Activated T-helper 17 cell treated with anti-CD3 and anti-CD28 coated beads, Interleukin-2, amount 50 U/mL, for 72 hours (primary cell): ENCODE measurements at regions not wholly inside any gene's neighbourhood (a gene's known extent, or its start where the extent isn't known, plus 50 kb on each side); places are given as distances from the start of the nearest gene placed in this dataset.

ENCODE experiments used
- ATAC-seq: fragments of 150-1000 bp; cut with Tn5 transposase; replicated peaks from 2 replicates; pipeline ENCODE4 v1.10.0; 2021; ENCODE audit warnings: mild to moderate bottlenecking, moderate library complexity
- H3K27ac Mint-ChIP-seq: one replicate; pipeline ENCODE4 v1.8.0; 2022; ENCODE audit warnings: mixed read lengths
- H3K27me3 Mint-ChIP-seq: one replicate; pipeline ENCODE4 v1.8.0; 2022; ENCODE audit warnings: mixed read lengths
- H3K36me3 Mint-ChIP-seq: one replicate; pipeline ENCODE4 v1.8.0; 2022; ENCODE audit warnings: low read depth, mild to moderate bottlenecking, mixed read lengths
- H3K4me1 Mint-ChIP-seq: one replicate; pipeline ENCODE4 v1.8.0; 2022; ENCODE audit warnings: mixed read lengths
- H3K4me3 Mint-ChIP-seq: one replicate; pipeline ENCODE4 v1.8.0; 2022; ENCODE audit warnings: mild to moderate bottlenecking, mixed read lengths
- H3K9me3 Mint-ChIP-seq: one replicate; pipeline ENCODE4 v1.8.0; 2022; ENCODE audit warnings: mixed read lengths

- Mint-ChIP-seq H3K36me3 (no peaks in the 10 kb centered on the region), H3K4me3 (no peak overlapping the region), H3K27ac (no peak overlapping the region), H3K4me1 (no peaks in the 10 kb centered on the region), H3K27me3 (peaks cover 11% of the 10 kb centered on the region), H3K9me3 (peaks cover 3% of the 10 kb centered on the region)
- no peak for ATAC-seq
Measured at GRCh38 chr15:58298879-58299850, 132.6 kb upstream of the LIPC start.

- Mint-ChIP-seq H3K36me3 (no peaks in the 10 kb centered on the region), H3K9me3 (peaks cover 3% of the 10 kb centered on the region), H3K4me1 (no peaks in the 10 kb centered on the region), H3K4me3 (no peak overlapping the region), H3K27ac (no peak overlapping the region), H3K27me3 (peaks cover 11% of the 10 kb centered on the region)
- ATAC-seq = no peak
Measured at GRCh38 chr15:58302832-58303231, 129.0 kb upstream of the LIPC start.

- ATAC-seq = no peak
- H3K27ac Mint-ChIP-seq = no peak overlapping the region
Measured at GRCh38 chr15:58303236-58303635, 128.6 kb upstream of the LIPC start.

GRCh38 chr15:58306591-58307312, 125.0 kb upstream of the LIPC start:
- Mint-ChIP-seq H3K36me3 (no peaks in the 10 kb centered on the region), H3K4me3 (no peak overlapping the region), H3K4me1 (peaks cover 6% of the 10 kb centered on the region), H3K27ac (no peak overlapping the region), H3K27me3 (no peaks in the 10 kb centered on the region), H3K9me3 (no peaks in the 10 kb centered on the region)
- no peak for ATAC-seq

More at GRCh38 chr15:58303236-58303635, 128.6 kb upstream of the LIPC start:
- Mint-ChIP-seq H3K27me3 (peaks cover 11% of the 10 kb centered on the region), H3K4me1 (no peaks in the 10 kb centered on the region), H3K4me3 (no peak overlapping the region), H3K36me3 (no peaks in the 10 kb centered on the region), H3K9me3 (peaks cover 3% of the 10 kb centered on the region)

GRCh38 chr15:58307313-58307961, 124.4 kb upstream of the LIPC start:
- H3K36me3 Mint-ChIP-seq = no peaks in the 10 kb centered on the region
- H3K9me3 Mint-ChIP-seq = no peaks in the 10 kb centered on the region
- H3K27me3 Mint-ChIP-seq = no peaks in the 10 kb centered on the region
- H3K4me1 Mint-ChIP-seq = peaks cover 6% of the 10 kb centered on the region
- no peak for ATAC-seq
- no peak overlapping the region for H3K4me3 Mint-ChIP-seq
- no peak overlapping the region for H3K27ac Mint-ChIP-seq

- H3K36me3 Mint-ChIP-seq = no peaks in the 10 kb centered on the region
- no peak overlapping the region for H3K4me3 Mint-ChIP-seq
- H3K9me3 Mint-ChIP-seq = no peaks in the 10 kb centered on the region
- H3K4me1 Mint-ChIP-seq = peaks cover 12% of the 10 kb centered on the region
- ATAC-seq = no peak
- no peaks in the 10 kb centered on the region for H3K27me3 Mint-ChIP-seq
- no peak overlapping the region for H3K27ac Mint-ChIP-seq
Measured at GRCh38 chr15:58308742-58309355, 122.9 kb upstream of the LIPC start.

- Mint-ChIP-seq H3K27me3 (no peaks in the 10 kb centered on the region), H3K36me3 (no peaks in the 10 kb centered on the region), H3K4me3 (no peak overlapping the region), H3K9me3 (no peaks in the 10 kb centered on the region), H3K27ac (peak overlapping the region; percentile 51), H3K4me1 (peaks cover 22% of the 10 kb centered on the region)
- no peak for ATAC-seq
Measured at GRCh38 chr15:58309963-58310928, 121.5 kb upstream of the LIPC start.

GRCh38 chr15:58311556-58311955, 120.2 kb upstream of the LIPC start:
- no peak for ATAC-seq
- no peak overlapping the region for H3K4me3 Mint-ChIP-seq
- no peaks in the 10 kb centered on the region for H3K9me3 Mint-ChIP-seq
- H3K27ac Mint-ChIP-seq = no peak overlapping the region
- H3K27me3 Mint-ChIP-seq = no peaks in the 10 kb centered on the region
- H3K36me3 Mint-ChIP-seq = no peaks in the 10 kb centered on the region
- peaks cover 24% of the 10 kb centered on the region for H3K4me1 Mint-ChIP-seq

- no peak overlapping the region for H3K27ac Mint-ChIP-seq
- no peaks in the 10 kb centered on the region for H3K9me3 Mint-ChIP-seq
- H3K36me3 Mint-ChIP-seq = no peaks in the 10 kb centered on the region
- H3K4me1 Mint-ChIP-seq = peaks cover 24% of the 10 kb centered on the region
- no peak for ATAC-seq
- H3K27me3 Mint-ChIP-seq = no peaks in the 10 kb centered on the region
- H3K4me3 Mint-ChIP-seq = no peak overlapping the region
Measured at GRCh38 chr15:58312031-58312430, 119.8 kb upstream of the LIPC start.

GRCh38 chr15:58313304-58313703, 118.5 kb upstream of the LIPC start:
- Mint-ChIP-seq H3K27me3 (no peaks in the 10 kb centered on the region), H3K9me3 (no peaks in the 10 kb centered on the region), H3K36me3 (no peaks in the 10 kb centered on the region), H3K4me1 (peaks cover 24% of the 10 kb centered on the region), H3K27ac (peak overlapping the region; percentile 76), H3K4me3 (peak overlapping the region; percentile 45)
- ATAC-seq = peak; percentile 36

GRCh38 chr15:58313810-58314592, 117.8 kb upstream of the LIPC start:
- Mint-ChIP-seq H3K9me3 (no peaks in the 10 kb centered on the region), H3K36me3 (no peaks in the 10 kb centered on the region), H3K27ac (peak overlapping the region; percentile 76), H3K27me3 (no peaks in the 10 kb centered on the region), H3K4me1 (peaks cover 24% of the 10 kb centered on the region), H3K4me3 (peak overlapping the region; percentile 45)
- ATAC-seq = peak; percentile 84

GRCh38 chr15:58314593-58315216, 117.1 kb upstream of the LIPC start:
- no peaks in the 10 kb centered on the region for H3K27me3 Mint-ChIP-seq
- H3K27ac Mint-ChIP-seq = peak overlapping the region; percentile 76
- no peaks in the 10 kb centered on the region for H3K36me3 Mint-ChIP-seq

More at GRCh38 chr15:58314593-58315216, 117.1 kb upstream of the LIPC start:
- no peaks in the 10 kb centered on the region for H3K9me3 Mint-ChIP-seq
- peaks cover 23% of the 10 kb centered on the region for H3K4me1 Mint-ChIP-seq
- peak; percentile 87 for ATAC-seq
- peak overlapping the region; percentile 44 for H3K4me3 Mint-ChIP-seq
